A673 (cell line): ENCODE measurements at regions not wholly inside any gene's neighbourhood (a gene's known extent, or its start where the extent isn't known, plus 50 kb on each side); places are given as distances from the start of the nearest gene placed in this dataset.

Experiments
- BruUV-seq: library from RNA; stranded (reverse); fragments of 400-500 nt; replicated peaks from 2 replicates; lab custom pipeline; 2021; lab: Mats Ljungman, UMichigan
- CTCF ChIA-PET: fragments of 300-600 bp; sonication (Branson Sonifier 250); formaldehyde crosslinking; loops from one replicate; lab custom pipeline; 2022; ENCODE audit warnings: antibody characterized with exemption; lab: Charles Lee
- POLR2A ChIA-PET: fragments of 300-600 bp; sonication (Branson Sonifier 250); formaldehyde crosslinking; loops from one replicate; lab custom pipeline; 2022; ENCODE audit warnings: antibody characterized with exemption; ENCODE audit not compliant: low non-redundant PET; lab: Charles Lee
- DNase-seq: peaks from one replicate; pipeline ENCODE4 v3.0.0-alpha.2; 2015; ENCODE audit warnings: low spot score
- H3K27ac ChIP-seq: fragments of 200-600 bp; sonication (generic); 2 replicates; pipeline ENCODE4 v1.5.1; 2016; ENCODE audit warnings: mixed run types, low read depth, mild to moderate bottlenecking, mixed read lengths, antibody characterized with exemption, low read length; ENCODE audit not compliant: poor library complexity, severe bottlenecking
- H3K27me3 ChIP-seq: fragments of 200-600 bp; sonication (generic); replicated peaks from 2 replicates; pipeline ENCODE4 v1.6.1; 2017; ENCODE audit warnings: mixed run types, low read depth, mild to moderate bottlenecking, mixed read lengths, antibody characterized with exemption, low read length; ENCODE audit not compliant: insufficient read depth, poor library complexity
- H3K36me3 ChIP-seq: fragments of 200-600 bp; sonication (generic); 2 replicates; pipeline ENCODE4 v1.6.1; 2016; ENCODE audit warnings: mixed run types, mild to moderate bottlenecking, mixed read lengths, antibody characterized with exemption, low read length; ENCODE audit not compliant: insufficient read depth, poor library complexity, severe bottlenecking
- H3K4me1 ChIP-seq: fragments of 200-600 bp; sonication (generic); 2 replicates; pipeline ENCODE4 v1.6.1; 2017; ENCODE audit warnings: mixed run types, mild to moderate bottlenecking, mixed read lengths, antibody characterized with exemption, low read length; ENCODE audit not compliant: insufficient read depth, poor library complexity, severe bottlenecking
- H3K4me3 ChIP-seq: fragments of 200-600 bp; sonication (generic); 2 replicates; pipeline ENCODE4 v1.5.1; 2016; ENCODE audit warnings: low read depth, mixed run types, mild to moderate bottlenecking, mixed read lengths, low read length; ENCODE audit not compliant: poor library complexity, severe bottlenecking
- H3K9me3 ChIP-seq: fragments of 200-600 bp; sonication (generic); 2 replicates; pipeline ENCODE4 v1.6.1; 2016; ENCODE audit warnings: mixed run types, low read depth, mild to moderate bottlenecking, mixed read lengths, antibody characterized with exemption, low read length; ENCODE audit not compliant: poor library complexity, severe bottlenecking
- EZH2 ChIP-seq: fragments of 200-600 bp; sonication (generic); IDR thresholded peaks from 2 replicates; pipeline ENCODE4 v1.6.1; 2017; ENCODE audit warnings: borderline replicate concordance, low read depth, mild to moderate bottlenecking, mixed read lengths, antibody characterized with exemption, low read length; ENCODE audit not compliant: poor library complexity, severe bottlenecking
- intact Hi-C: fragments of 100-400 bp; cut with micrococcal nuclease; formaldehyde crosslinking; loops from one replicate; pipeline ENCODE4 v1.10.0; 2022; ENCODE audit not compliant: unreplicated experiment
- TF ChIP-seq, protein P1 (sequence below): fragments of 300-800, 200-600 bp; sonication (generic); conservative IDR thresholded peaks from 2 replicates; pipeline ENCODE4 v1.5.1; 2017; ENCODE audit warnings: low read depth, mild to moderate bottlenecking, antibody characterized with exemption, low read length, moderate library complexity, mixed read lengths

DNA sequence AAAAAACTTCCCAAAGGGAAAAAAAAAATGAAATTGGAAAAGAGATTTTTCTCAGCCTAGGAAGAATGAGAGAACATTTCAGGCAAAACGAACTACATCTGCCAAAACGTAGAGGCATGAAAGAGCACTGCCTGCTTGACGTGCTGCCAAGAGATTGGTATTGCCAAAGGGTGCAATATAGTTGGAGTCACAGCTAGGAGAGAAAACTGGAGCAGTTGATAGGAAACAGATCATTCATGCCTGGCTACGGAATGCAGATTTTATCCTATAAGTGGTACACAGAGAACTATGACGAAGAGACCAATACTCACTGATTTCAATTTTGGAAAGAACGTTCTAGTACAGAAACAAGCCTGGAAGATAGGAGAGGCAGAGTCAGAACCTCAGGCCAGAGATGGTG lies 68.4 kb upstream of the IQCM start:
- Histone ChIP-seq H3K36me3 (no peaks in the 10 kb centered on the region), H3K4me1 (no peaks in the 10 kb centered on the region), H3K4me3 (no peak overlapping the region), H3K9me3 (no peaks in the 10 kb centered on the region), H3K27ac (no peak overlapping the region), H3K27me3 (no peaks in the 10 kb centered on the region)
- TF ChIP-seq, protein P1, sequence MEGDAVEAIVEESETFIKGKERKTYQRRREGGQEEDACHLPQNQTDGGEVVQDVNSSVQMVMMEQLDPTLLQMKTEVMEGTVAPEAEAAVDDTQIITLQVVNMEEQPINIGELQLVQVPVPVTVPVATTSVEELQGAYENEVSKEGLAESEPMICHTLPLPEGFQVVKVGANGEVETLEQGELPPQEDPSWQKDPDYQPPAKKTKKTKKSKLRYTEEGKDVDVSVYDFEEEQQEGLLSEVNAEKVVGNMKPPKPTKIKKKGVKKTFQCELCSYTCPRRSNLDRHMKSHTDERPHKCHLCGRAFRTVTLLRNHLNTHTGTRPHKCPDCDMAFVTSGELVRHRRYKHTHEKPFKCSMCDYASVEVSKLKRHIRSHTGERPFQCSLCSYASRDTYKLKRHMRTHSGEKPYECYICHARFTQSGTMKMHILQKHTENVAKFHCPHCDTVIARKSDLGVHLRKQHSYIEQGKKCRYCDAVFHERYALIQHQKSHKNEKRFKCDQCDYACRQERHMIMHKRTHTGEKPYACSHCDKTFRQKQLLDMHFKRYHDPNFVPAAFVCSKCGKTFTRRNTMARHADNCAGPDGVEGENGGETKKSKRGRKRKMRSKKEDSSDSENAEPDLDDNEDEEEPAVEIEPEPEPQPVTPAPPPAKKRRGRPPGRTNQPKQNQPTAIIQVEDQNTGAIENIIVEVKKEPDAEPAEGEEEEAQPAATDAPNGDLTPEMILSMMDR, result no peak
- no peak for TF ChIP-seq EZH2
- BruUV-seq, result no TSS peak
- ChIA-PET POLR2A (no interaction called here), CTCF (no interaction called here)
- intact Hi-C loops, result no loop called here
- peak; percentile 18 for DNase-seq

GRCh38 chr4:149884529-149885181 lies 69.0 kb upstream of the IQCM start:
- ChIA-PET POLR2A (no interaction called here), CTCF (no interaction called here)
- intact Hi-C loops, result no loop called here
- no peak for DNase-seq
- Histone ChIP-seq H3K4me1 (no peaks in the 10 kb centered on the region), H3K36me3 (no peaks in the 10 kb centered on the region), H3K27ac (no peak overlapping the region), H3K9me3 (no peaks in the 10 kb centered on the region), H3K4me3 (no peak overlapping the region), H3K27me3 (no peaks in the 10 kb centered on the region)
- BruUV-seq, result no TSS peak
- TF ChIP-seq, protein P1, result no peak
- TF ChIP-seq EZH2, result no peak

GRCh38 chr4:149885896-149886295 lies 70.3 kb upstream of the IQCM start:
- ChIA-PET POLR2A (no interaction called here), CTCF (interaction anchor here (0.5 kb wide), 1 partner anchor 15 kb away, joined by 3 read pairs; no protein-coding TSS in a partner anchor)
- intact Hi-C loops, result no loop called here
- no peak overlapping the region for H3K4me3 ChIP-seq
- no peaks in the 10 kb centered on the region for H3K36me3 ChIP-seq
- H3K4me1 ChIP-seq, result no peaks in the 10 kb centered on the region
- no peak overlapping the region for H3K27ac ChIP-seq
- BruUV-seq, result no TSS peak
- DNase-seq, result no peak
- H3K27me3 ChIP-seq, result no peaks in the 10 kb centered on the region
- no peaks in the 10 kb centered on the region for H3K9me3 ChIP-seq
- no peak for TF ChIP-seq EZH2
- TF ChIP-seq, protein P1, result no peak
